Fibroblast of villous mesenchyme (primary cell): ENCODE measurements at regions not wholly inside any gene's neighbourhood (a gene's known extent, or its start where the extent isn't known, plus 50 kb on each side); places are given as distances from the start of the nearest gene placed in this dataset.

Source experiments
- DNase-seq: peaks from one replicate; pipeline ENCODE4 v3.0.0-alpha.2; 2010; ENCODE audit warnings: low read depth
- H3K4me3 ChIP-seq: 2 replicates; pipeline ENCODE4 v1.5.1; 2011; ENCODE audit warnings: low read depth, mild to moderate bottlenecking, low read length
- TF ChIP-seq, protein P1 (sequence below): IDR thresholded peaks from 2 replicates; pipeline ENCODE4 v1.5.1; 2012; ENCODE audit warnings: low read depth, mild to moderate bottlenecking, low read length; ENCODE audit not compliant: insufficient read depth

DNA sequence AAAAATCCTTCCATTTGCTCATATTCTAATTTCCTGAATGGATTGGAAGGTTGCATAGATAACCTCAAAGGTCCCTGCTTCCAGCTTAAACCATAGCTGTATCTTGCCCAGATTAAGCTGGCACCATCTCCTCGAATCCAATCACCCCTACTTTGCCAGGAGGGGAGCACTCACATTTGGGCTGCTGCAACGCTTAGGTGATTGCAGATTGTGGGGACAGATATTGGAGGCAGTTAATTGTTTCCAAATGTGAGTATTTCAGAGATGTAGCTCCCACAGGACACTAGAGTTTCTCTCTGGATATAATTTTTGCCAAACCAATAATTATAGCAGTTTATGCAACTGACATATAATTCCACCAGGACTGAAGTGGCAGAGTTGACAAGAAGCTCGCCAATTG, 53.5 kb upstream of the ACSL1 start:
- no peak overlapping the region for H3K4me3 ChIP-seq
- no peak for DNase-seq
- TF ChIP-seq, protein P1, sequence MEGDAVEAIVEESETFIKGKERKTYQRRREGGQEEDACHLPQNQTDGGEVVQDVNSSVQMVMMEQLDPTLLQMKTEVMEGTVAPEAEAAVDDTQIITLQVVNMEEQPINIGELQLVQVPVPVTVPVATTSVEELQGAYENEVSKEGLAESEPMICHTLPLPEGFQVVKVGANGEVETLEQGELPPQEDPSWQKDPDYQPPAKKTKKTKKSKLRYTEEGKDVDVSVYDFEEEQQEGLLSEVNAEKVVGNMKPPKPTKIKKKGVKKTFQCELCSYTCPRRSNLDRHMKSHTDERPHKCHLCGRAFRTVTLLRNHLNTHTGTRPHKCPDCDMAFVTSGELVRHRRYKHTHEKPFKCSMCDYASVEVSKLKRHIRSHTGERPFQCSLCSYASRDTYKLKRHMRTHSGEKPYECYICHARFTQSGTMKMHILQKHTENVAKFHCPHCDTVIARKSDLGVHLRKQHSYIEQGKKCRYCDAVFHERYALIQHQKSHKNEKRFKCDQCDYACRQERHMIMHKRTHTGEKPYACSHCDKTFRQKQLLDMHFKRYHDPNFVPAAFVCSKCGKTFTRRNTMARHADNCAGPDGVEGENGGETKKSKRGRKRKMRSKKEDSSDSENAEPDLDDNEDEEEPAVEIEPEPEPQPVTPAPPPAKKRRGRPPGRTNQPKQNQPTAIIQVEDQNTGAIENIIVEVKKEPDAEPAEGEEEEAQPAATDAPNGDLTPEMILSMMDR, result no peak

- H3K4me3 ChIP-seq, result no peak overlapping the region
- no peak for DNase-seq
- TF ChIP-seq, protein P1, result no peak
Observed at GRCh38 chr4:184882276-184882675, 56.5 kb upstream of the ACSL1 start.

GRCh38 chr4:184883024-184883423, 57.3 kb upstream of the ACSL1 start:
- TF ChIP-seq, protein P1, result no peak
- DNase-seq, result no peak
- H3K4me3 ChIP-seq, result no peak overlapping the region

GRCh38 chr4:184884883-184885282, 59.1 kb upstream of the ACSL1 start:
- no peak overlapping the region for H3K4me3 ChIP-seq
- no peak for DNase-seq
- TF ChIP-seq, protein P1, result no peak

GRCh38 chr4:184885602-184886001, 59.8 kb upstream of the ACSL1 start:
- no peak overlapping the region for H3K4me3 ChIP-seq
- TF ChIP-seq, protein P1, result no peak
- no peak for DNase-seq

DNA sequence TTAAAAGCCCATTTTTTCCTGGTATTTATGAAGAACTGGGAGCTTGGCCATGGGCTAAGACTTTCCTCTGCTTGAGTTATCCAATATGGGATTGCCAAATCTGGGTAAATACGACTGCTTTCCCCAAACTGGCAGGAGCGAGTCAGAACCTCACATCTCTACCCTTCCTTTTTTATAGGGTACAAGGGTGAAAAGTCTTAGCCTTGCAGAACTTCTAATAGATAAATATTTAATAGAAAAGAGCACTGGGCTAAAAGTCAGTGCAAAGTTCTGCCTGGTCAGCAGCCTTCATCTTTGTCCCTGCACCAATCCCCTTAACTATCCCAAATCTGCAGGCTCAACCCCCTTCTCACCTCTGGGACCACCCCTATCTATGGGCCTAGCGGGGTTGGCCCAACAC, 61.6 kb upstream of the ACSL1 start:
- no peak for DNase-seq
- no peak overlapping the region for H3K4me3 ChIP-seq
- TF ChIP-seq, protein P1, result no peak

DNA sequence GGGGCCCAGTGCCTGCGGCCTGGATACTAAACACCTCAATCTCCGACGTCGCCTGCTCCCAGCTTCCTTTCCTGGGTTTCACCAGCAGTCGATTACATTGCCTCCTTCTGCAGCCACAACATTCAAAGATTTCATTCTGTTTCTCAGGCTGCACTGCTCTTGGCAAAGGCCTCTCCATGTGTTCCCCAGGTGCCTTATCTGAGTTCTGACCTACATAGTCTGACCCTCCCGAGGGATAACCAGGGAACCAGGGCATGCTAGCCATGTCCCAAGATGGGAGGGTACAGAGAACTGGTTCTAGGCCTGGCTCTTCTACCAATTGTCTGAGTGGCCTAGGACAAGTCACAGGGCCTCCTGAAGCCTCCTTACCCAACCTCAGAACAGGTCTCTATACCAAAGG, 62.2 kb upstream of the ACSL1 start:
- no peak for DNase-seq
- H3K4me3 ChIP-seq, result no peak overlapping the region
- TF ChIP-seq, protein P1, result no peak
